H9 (cell line): ENCODE measurements at regions not wholly inside any gene's neighbourhood (a gene's known extent, or its start where the extent isn't known, plus 50 kb on each side); places are given as distances from the start of the nearest gene placed in this dataset.
"Not testable (repeated sequence)": the region's sequence is repeated elsewhere in the genome, so short reads cannot be mapped to it uniquely, and the experiment has no call there.

Experiments used
- DNase-seq: peaks from one replicate; pipeline ENCODE4 v3.0.0-alpha.2; 2017
- H2AFZ ChIP-seq: one replicate; pipeline ENCODE4 v1.6.1; 2013; ENCODE audit warnings: mild to moderate bottlenecking, low read length, control low read depth, moderate library complexity
- H2AK5ac ChIP-seq: 2 replicates; pipeline ENCODE4 v1.6.1; 2013; ENCODE audit warnings: low read length, control low read depth, mixed read lengths; ENCODE audit not compliant: insufficient read length
- H2BK120ac ChIP-seq: one replicate; pipeline ENCODE4 v1.6.1; 2013; ENCODE audit warnings: low read depth, mild to moderate bottlenecking, low read length, control low read depth, inconsistent platforms; ENCODE audit not compliant: poor library complexity, severe bottlenecking
- H2BK12ac ChIP-seq: 2 replicates; pipeline ENCODE4 v1.6.1; 2013; ENCODE audit warnings: low read length, control low read depth, mixed read lengths, low read depth; ENCODE audit not compliant: insufficient read length
- H2BK15ac ChIP-seq: 2 replicates; pipeline ENCODE4 v1.6.1; 2013; ENCODE audit warnings: low read depth, low read length, control low read depth
- H2BK20ac ChIP-seq: one replicate; pipeline ENCODE4 v1.6.1; 2013; ENCODE audit warnings: low read depth, mild to moderate bottlenecking, low read length, control low read depth, inconsistent platforms; ENCODE audit not compliant: poor library complexity, severe bottlenecking
- H2BK5ac ChIP-seq: 2 replicates; pipeline ENCODE4 v1.6.1; 2013; ENCODE audit warnings: low read length, control low read depth, mixed read lengths; ENCODE audit not compliant: insufficient read length
- H3K14ac ChIP-seq: 2 replicates; pipeline ENCODE4 v1.6.1; 2013; ENCODE audit warnings: low read length, control low read depth; ENCODE audit not compliant: insufficient read depth
- H3K18ac ChIP-seq: 2 replicates; pipeline ENCODE4 v1.6.1; 2013; ENCODE audit warnings: low read depth, mild to moderate bottlenecking, mixed read lengths, low read length, control low read depth; ENCODE audit not compliant: insufficient read length
- H3K23ac ChIP-seq: 2 replicates; pipeline ENCODE4 v1.6.1; 2013; ENCODE audit warnings: low read length, control low read depth, mixed read lengths, low read depth; ENCODE audit not compliant: insufficient read length
- H3K23me2 ChIP-seq: 2 replicates; pipeline ENCODE4 v1.6.1; 2013; ENCODE audit warnings: low read depth, mild to moderate bottlenecking, mixed read lengths, low read length, control low read depth; ENCODE audit not compliant: insufficient read length, poor library complexity, severe bottlenecking
- H3K27ac ChIP-seq: 2 replicates; pipeline ENCODE4 v1.5.1; 2013; ENCODE audit warnings: low read length, control low read depth, mixed read lengths, low read depth; ENCODE audit not compliant: insufficient read length
- H3K27me3 ChIP-seq: 2 replicates; pipeline ENCODE4 v1.6.1; 2013; ENCODE audit warnings: low read length, control low read depth, inconsistent platforms; ENCODE audit not compliant: insufficient read depth
- H3K4ac ChIP-seq: 2 replicates; pipeline ENCODE4 v1.6.1; 2013; ENCODE audit warnings: low read depth, mild to moderate bottlenecking, control low read depth, inconsistent platforms, low read length, moderate library complexity
- H3K4me1 ChIP-seq: 2 replicates; pipeline ENCODE4 v1.6.1; 2013; ENCODE audit warnings: low read length, control low read depth, inconsistent platforms; ENCODE audit not compliant: insufficient read depth
- H3K4me2 ChIP-seq: 2 replicates; pipeline ENCODE4 v1.6.1; 2013; ENCODE audit warnings: low read length, control low read depth, mixed read lengths; ENCODE audit not compliant: insufficient read length, insufficient read depth
- H3K56ac ChIP-seq: 2 replicates; pipeline ENCODE4 v1.6.1; 2013; ENCODE audit warnings: low read depth, mild to moderate bottlenecking, mixed read lengths, low read length, control low read depth; ENCODE audit not compliant: insufficient read length
- H3K79me1 ChIP-seq: 2 replicates; pipeline ENCODE4 v1.6.1; 2013; ENCODE audit warnings: low read depth, mild to moderate bottlenecking, moderate library complexity, low read length, control low read depth, inconsistent platforms; ENCODE audit not compliant: insufficient read depth, poor library complexity, severe bottlenecking
- H3K79me2 ChIP-seq: 2 replicates; pipeline ENCODE4 v1.6.1; 2013; ENCODE audit warnings: low read length, control low read depth, inconsistent platforms; ENCODE audit not compliant: insufficient read depth
- H3K9ac ChIP-seq: 2 replicates; pipeline ENCODE4 v1.6.1; 2013; ENCODE audit warnings: low read length, control low read depth, mixed read lengths; ENCODE audit not compliant: insufficient read length; ENCODE audit errors: extremely low read depth
- H3K9me3 ChIP-seq: one replicate; pipeline ENCODE4 v1.6.1; 2013; ENCODE audit warnings: low read depth, low read length, inconsistent platforms; ENCODE audit not compliant: control insufficient read depth
- H3T11ph ChIP-seq: one replicate; pipeline ENCODE4 v1.6.1; 2013; ENCODE audit warnings: mild to moderate bottlenecking, low read length, control low read depth, inconsistent platforms
- H4K20me1 ChIP-seq: one replicate; pipeline ENCODE4 v1.6.1; 2013; ENCODE audit not compliant: control insufficient read depth, insufficient read length, insufficient read depth
- H4K5ac ChIP-seq: 2 replicates; pipeline ENCODE4 v1.6.1; 2013; ENCODE audit warnings: low read depth, mild to moderate bottlenecking, mixed read lengths, low read length, control low read depth; ENCODE audit not compliant: insufficient read length
- H4K8ac ChIP-seq: replicated peaks from 2 replicates; pipeline ENCODE4 v1.6.1; 2013; ENCODE audit warnings: low read length, control low read depth, mixed read lengths, low read depth; ENCODE audit not compliant: insufficient read length
- H4K91ac ChIP-seq: 2 replicates; pipeline ENCODE4 v1.6.1; 2013; ENCODE audit warnings: low read depth, mild to moderate bottlenecking, moderate library complexity, mixed read lengths, low read length, control low read depth; ENCODE audit not compliant: insufficient read length
- H3K27ac Mint-ChIP-seq, 3 experiments: 2 replicates in 2 of 3; 3 replicates in 1 of 3; pipeline ENCODE4 v1.8.0; 2020 to 2021; ENCODE audit warnings: mixed read lengths in 3 of 3, mild to moderate bottlenecking in 1 of 3, moderate library complexity in 1 of 3
- H3K27me3 Mint-ChIP-seq: 2 replicates; pipeline ENCODE4 v1.8.0; 2021; ENCODE audit warnings: low read depth, mild to moderate bottlenecking, moderate library complexity, mixed read lengths
- H3K36me3 Mint-ChIP-seq, 3 experiments: 2 replicates in 2 of 3; 3 replicates in 1 of 3; pipeline ENCODE4 v1.8.0; 2020 to 2021; ENCODE audit warnings: low read depth in 3 of 3, mixed read lengths in 3 of 3; ENCODE audit not compliant: insufficient read depth in 1 of 3
- H3K4me1 Mint-ChIP-seq, 2 experiments: 2 replicates each; pipeline ENCODE4 v1.8.0; 2020; ENCODE audit warnings: mixed read lengths in 2 of 2
- H3K4me3 Mint-ChIP-seq, 2 experiments: 2 replicates in 1 of 2; 3 replicates in 1 of 2; pipeline ENCODE4 v1.8.0; 2020 to 2021; ENCODE audit warnings: mild to moderate bottlenecking in 2 of 2, mixed read lengths in 2 of 2, moderate library complexity in 1 of 2
- H3K9me3 Mint-ChIP-seq, 2 experiments: 2 replicates in 1 of 2; 3 replicates in 1 of 2; pipeline ENCODE4 v1.8.0; 2020; ENCODE audit warnings: mild to moderate bottlenecking in 2 of 2, mixed read lengths in 2 of 2, moderate library complexity in 1 of 2
- CTCF ChIP-seq: fragments of 200-600 bp; sonication (generic); conservative IDR thresholded peaks from 3 replicates; pipeline ENCODE4 v1.8.0; 2021; ENCODE audit warnings: antibody characterized with exemption, mild to moderate bottlenecking
- WGBS: extraction: QIAGEN DNeasy Blood & Tissue Kit; methylation state at CpG from one replicate; pipeline ENCODE4 v1.1.7; 2013; ENCODE audit warnings: missing lambda C conversion rate, low lambda C conversion rate, mixed read lengths; ENCODE audit not compliant: insufficient read length; ENCODE audit errors: extremely low coverage; 5-methylcytosine and 5-hydroxymethylcytosine counted together

GRCh38 chr17:62140376-62140775 lies 75.3 kb upstream of the MED13 start:
- no peaks in the 10 kb centered on the region for H4K20me1 ChIP-seq
- no peak overlapping the region for H3K56ac ChIP-seq
- no peak overlapping the region for H2BK20ac ChIP-seq
- H4K91ac ChIP-seq, result no peak overlapping the region
- H3K27me3 Mint-ChIP-seq, result no peaks in the 10 kb centered on the region
- H3K23me2 ChIP-seq, result no peaks in the 10 kb centered on the region
- no peak overlapping the region for H2AFZ ChIP-seq
- H3K27ac Mint-ChIP-seq, result no peak overlapping the region
- H3K9ac ChIP-seq, result no peak overlapping the region
- no peak overlapping the region for H3K27ac ChIP-seq
- no peak overlapping the region for H2BK12ac ChIP-seq
- H3K14ac ChIP-seq, result no peak overlapping the region
- no peaks in the 10 kb centered on the region for H3K27me3 ChIP-seq
- H3K4me3 Mint-ChIP-seq, result no peak overlapping the region
- no peaks in the 10 kb centered on the region for H3K79me2 ChIP-seq
- H4K8ac ChIP-seq, result no peak overlapping the region
- no peak overlapping the region for H3K23ac ChIP-seq
- H2BK120ac ChIP-seq, result no peak overlapping the region
- H2BK15ac ChIP-seq, result no peak overlapping the region
- no peaks in the 10 kb centered on the region for H3K79me1 ChIP-seq
- H3K4ac ChIP-seq, result no peak overlapping the region
- H3K18ac ChIP-seq, result no peak overlapping the region
- WGBS, result no CpG with 5 or more reads among the region's 22 CpGs
- no peak overlapping the region for H3T11ph ChIP-seq
- no peak overlapping the region for H4K5ac ChIP-seq
- peak; percentile 47 for DNase-seq
- peaks cover 12 to 19% of the 10 kb centered on the region in 2 experiments for H3K4me1 Mint-ChIP-seq
- no peaks in the 10 kb centered on the region; a peak in 1 of 7 replicates for H3K36me3 Mint-ChIP-seq
- H2BK5ac ChIP-seq, result no peak overlapping the region
- H3K9me3 Mint-ChIP-seq, result peaks cover 2% of the 10 kb centered on the region in 2 experiments; a peak in 3 of 5 replicates
- no peaks in the 10 kb centered on the region for H3K4me1 ChIP-seq
- no peak overlapping the region for H2AK5ac ChIP-seq
- no peak for TF ChIP-seq CTCF
- H3K4me2 ChIP-seq, result no peak overlapping the region
- no peaks in the 10 kb centered on the region for H3K9me3 ChIP-seq

- H3K4me2 ChIP-seq, H2BK15ac ChIP-seq, H2BK12ac ChIP-seq, H3K23ac ChIP-seq, H4K91ac ChIP-seq, H2BK20ac ChIP-seq, H3K79me1 ChIP-seq, H3K4me1 ChIP-seq, H4K8ac ChIP-seq, H3K18ac ChIP-seq, H3T11ph ChIP-seq, H3K9me3 Mint-ChIP-seq, H4K20me1 ChIP-seq, H3K14ac ChIP-seq, H3K27ac ChIP-seq, H2AFZ ChIP-seq, H2BK120ac ChIP-seq, H3K27me3 Mint-ChIP-seq, H3K4me3 Mint-ChIP-seq, H3K4ac ChIP-seq, H3K79me2 ChIP-seq, H3K9me3 ChIP-seq, H3K23me2 ChIP-seq, H3K9ac ChIP-seq, H2AK5ac ChIP-seq, H3K56ac ChIP-seq, H2BK5ac ChIP-seq, H3K27me3 ChIP-seq, H4K5ac ChIP-seq, H3K36me3 Mint-ChIP-seq: not testable (repeated sequence)
- Mint-ChIP-seq H3K4me1 (peaks cover 12 to 17% of the 10 kb centered on the region in 2 experiments), H3K27ac (peak overlapping the region in 1 of 3 experiments; percentile 55; a peak in 1 of 7 replicates)
- DNase-seq, result peak; percentile 52
- WGBS, result no CpG with 5 or more reads among the region's 35 CpGs
Observed at GRCh38 chr17:62139690-62140354, 74.7 kb upstream of the MED13 start.
